ENCODE measurements at regions not wholly inside any gene's neighbourhood (a gene's known extent, or its start where the extent isn't known, plus 50 kb on each side); places are given as distances from the start of the nearest gene placed in this dataset.

DNA sequence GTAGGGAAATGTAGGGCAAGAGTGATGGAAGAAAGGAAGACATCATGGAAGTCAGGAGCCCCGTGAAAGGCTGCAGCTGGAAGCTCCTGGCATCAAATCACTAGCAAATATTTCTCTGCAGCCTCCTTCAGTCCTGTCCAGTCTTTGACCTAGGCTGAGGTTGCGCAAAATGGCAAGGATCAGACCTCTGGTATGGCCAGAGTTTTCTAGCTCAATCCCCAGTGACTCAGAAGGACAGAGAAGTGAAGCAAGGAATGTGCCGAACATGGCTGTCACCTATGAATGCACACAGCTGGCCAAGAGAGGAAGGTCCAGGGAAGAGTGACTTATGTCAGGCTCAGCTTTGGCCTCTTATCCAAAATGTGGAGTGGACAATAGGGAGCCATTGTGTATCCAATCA, 71.1 kb upstream of the PHOX2B start:
- TF ChIP-seq, protein P1, sequence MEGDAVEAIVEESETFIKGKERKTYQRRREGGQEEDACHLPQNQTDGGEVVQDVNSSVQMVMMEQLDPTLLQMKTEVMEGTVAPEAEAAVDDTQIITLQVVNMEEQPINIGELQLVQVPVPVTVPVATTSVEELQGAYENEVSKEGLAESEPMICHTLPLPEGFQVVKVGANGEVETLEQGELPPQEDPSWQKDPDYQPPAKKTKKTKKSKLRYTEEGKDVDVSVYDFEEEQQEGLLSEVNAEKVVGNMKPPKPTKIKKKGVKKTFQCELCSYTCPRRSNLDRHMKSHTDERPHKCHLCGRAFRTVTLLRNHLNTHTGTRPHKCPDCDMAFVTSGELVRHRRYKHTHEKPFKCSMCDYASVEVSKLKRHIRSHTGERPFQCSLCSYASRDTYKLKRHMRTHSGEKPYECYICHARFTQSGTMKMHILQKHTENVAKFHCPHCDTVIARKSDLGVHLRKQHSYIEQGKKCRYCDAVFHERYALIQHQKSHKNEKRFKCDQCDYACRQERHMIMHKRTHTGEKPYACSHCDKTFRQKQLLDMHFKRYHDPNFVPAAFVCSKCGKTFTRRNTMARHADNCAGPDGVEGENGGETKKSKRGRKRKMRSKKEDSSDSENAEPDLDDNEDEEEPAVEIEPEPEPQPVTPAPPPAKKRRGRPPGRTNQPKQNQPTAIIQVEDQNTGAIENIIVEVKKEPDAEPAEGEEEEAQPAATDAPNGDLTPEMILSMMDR (conservative IDR thresholded peaks at IDR 0.05; ENCODE audit: low read depth, low read length) = no peak
- TF ChIP-seq CEBPB (IDR thresholded peaks at IDR 0.05; ENCODE audit: low read depth, low read length) (no peak), RCOR1 (IDR thresholded peaks at IDR 0.05; ENCODE audit: insufficient replicate concordance, low read length) (no peak)
